Suprapubic skin (tissue), 4 donors: ENCODE measurements at regions not wholly inside any gene's neighbourhood (a gene's known extent, or its start where the extent isn't known, plus 50 kb on each side); places are given as distances from the start of the nearest gene placed in this dataset.

ENCODE experiments used
- CTCF ChIP-seq, 2 donors: fragments of 200-600 bp in 1 of 2; fragments of 450-650 bp in 1 of 2; sonication (generic) in 1 of 2; IDR thresholded peaks; one replicate each; pipeline ENCODE4 v1.5.1; 2016 to 2019; ENCODE audit warnings: antibody characterized with exemption in 2 of 2, mild to moderate bottlenecking in 1 of 2, moderate library complexity in 1 of 2
- EP300 ChIP-seq: sonication (generic); formaldehyde crosslinking; IDR thresholded peaks from one replicate; pipeline ENCODE4 v1.6.1; 2017; ENCODE audit warnings: antibody characterized with exemption
- POLR2A ChIP-seq, 2 donors: fragments of 450-650 bp; IDR thresholded peaks; one replicate each; pipeline ENCODE4 v1.6.1; 2017; ENCODE audit warnings: antibody characterized with exemption in 2 of 2, mild to moderate bottlenecking in 2 of 2, moderate library complexity in 2 of 2
- POLR2AphosphoS5 ChIP-seq, 3 donors: sonication (generic); formaldehyde crosslinking; IDR thresholded peaks; one replicate each; pipeline ENCODE4 v1.6.1; 2017; ENCODE audit warnings: antibody characterized with exemption in 3 of 3

DNA sequence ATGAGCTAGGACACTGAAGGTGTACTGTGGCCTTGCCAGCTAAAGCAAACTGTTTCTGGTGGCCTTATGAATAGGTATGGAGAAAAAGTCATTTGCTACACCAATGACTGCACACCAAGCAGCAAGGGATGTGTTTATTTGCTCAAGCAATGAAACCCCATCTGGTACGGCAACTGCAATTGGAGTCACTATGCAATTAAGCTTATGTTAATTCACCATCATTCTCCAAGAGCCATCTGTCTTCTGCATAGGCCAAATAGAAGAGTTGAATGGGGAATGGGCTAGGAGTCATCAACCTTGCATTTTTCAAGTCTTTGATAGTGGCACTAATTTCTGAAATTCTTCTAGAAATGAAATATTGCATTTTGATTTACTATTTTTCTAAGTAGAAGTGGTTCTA, 372.0 kb downstream of the KCNJ3 start:
- TF ChIP-seq CTCF (IDR thresholded peaks at IDR 0.05) (no peak), POLR2AphosphoS5 (IDR thresholded peaks at IDR 0.05) (no peak), POLR2A (IDR thresholded peaks at IDR 0.05) (no peak), EP300 (no peak)
